RWPE2 (cell line): ENCODE measurements at regions not wholly inside any gene's neighbourhood (a gene's known extent, or its start where the extent isn't known, plus 50 kb on each side); places are given as distances from the start of the nearest gene placed in this dataset.

Experiments used
- ATAC-seq: fragments of 200-7000 bp; cut with Tn5 transposase; 3 replicates; pipeline ENCODE4 v1.9.1; 2021; ENCODE audit warnings: low read depth
- DNase-seq: peaks from one replicate; pipeline ENCODE4 v3.0.0-alpha.2; 2020; ENCODE audit warnings: low spot score
- H3K27ac ChIP-seq: fragments of 450-650 bp; 2 replicates; pipeline ENCODE4 v1.5.1; 2017; ENCODE audit warnings: mild to moderate bottlenecking; ENCODE audit not compliant: poor library complexity, severe bottlenecking
- H3K27me3 ChIP-seq: fragments of 250-450 bp; sonication (Bioruptor Pico); 2 replicates; pipeline ENCODE4 v1.5.1; 2021; ENCODE audit warnings: mild to moderate bottlenecking, moderate library complexity; ENCODE audit not compliant: insufficient read depth, poor library complexity, severe bottlenecking
- H3K36me3 ChIP-seq: fragments of 250-450 bp; sonication (Bioruptor Pico); 2 replicates; pipeline ENCODE4 v1.5.1; 2020; ENCODE audit warnings: low read depth, mild to moderate bottlenecking, moderate library complexity
- H3K4me1 ChIP-seq: fragments of 250-450 bp; sonication (Bioruptor Pico); 2 replicates; pipeline ENCODE4 v1.5.1; 2021; ENCODE audit warnings: mild to moderate bottlenecking, moderate library complexity; ENCODE audit not compliant: insufficient read depth, poor library complexity, severe bottlenecking
- H3K4me3 ChIP-seq: fragments of 250-450 bp; sonication (Bioruptor Pico); 2 replicates; pipeline ENCODE4 v1.5.1; 2021; ENCODE audit warnings: mild to moderate bottlenecking, moderate library complexity; ENCODE audit not compliant: severe bottlenecking
- H3K9me3 ChIP-seq: fragments of 250-450 bp; sonication (Bioruptor Pico); 2 replicates; pipeline ENCODE4 v1.5.1; 2021; ENCODE audit warnings: mild to moderate bottlenecking, moderate library complexity; ENCODE audit not compliant: severe bottlenecking
- TF ChIP-seq, protein P1 (sequence below): fragments of 450-650 bp; IDR thresholded peaks from one replicate; pipeline ENCODE4 v1.5.1; 2017; ENCODE audit warnings: mild to moderate bottlenecking, moderate library complexity; ENCODE audit not compliant: poor library complexity, severe bottlenecking

DNA sequence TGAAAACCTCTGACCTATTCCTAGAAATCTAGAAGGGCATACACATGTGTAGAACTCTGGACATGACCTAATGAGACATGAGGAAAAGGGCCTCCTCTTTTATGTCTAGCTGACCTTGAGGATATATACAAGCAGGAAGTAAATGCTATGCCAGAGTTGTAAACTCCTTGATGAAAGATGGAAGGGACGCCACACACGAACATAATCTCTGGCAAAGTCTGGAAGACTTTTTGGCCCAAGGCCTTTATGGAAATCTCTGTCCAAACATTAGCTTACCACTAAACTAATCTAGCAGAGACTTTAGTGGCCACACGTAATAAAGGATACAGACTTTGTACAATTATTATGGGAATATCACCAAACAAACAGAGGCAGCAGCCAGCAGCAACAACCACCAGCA is 138.1 kb upstream of the THSD7A start:
- DNase-seq (no peak), ATAC-seq (no peak)
- no peak overlapping the region for H3K27ac ChIP-seq
- TF ChIP-seq, protein P1, sequence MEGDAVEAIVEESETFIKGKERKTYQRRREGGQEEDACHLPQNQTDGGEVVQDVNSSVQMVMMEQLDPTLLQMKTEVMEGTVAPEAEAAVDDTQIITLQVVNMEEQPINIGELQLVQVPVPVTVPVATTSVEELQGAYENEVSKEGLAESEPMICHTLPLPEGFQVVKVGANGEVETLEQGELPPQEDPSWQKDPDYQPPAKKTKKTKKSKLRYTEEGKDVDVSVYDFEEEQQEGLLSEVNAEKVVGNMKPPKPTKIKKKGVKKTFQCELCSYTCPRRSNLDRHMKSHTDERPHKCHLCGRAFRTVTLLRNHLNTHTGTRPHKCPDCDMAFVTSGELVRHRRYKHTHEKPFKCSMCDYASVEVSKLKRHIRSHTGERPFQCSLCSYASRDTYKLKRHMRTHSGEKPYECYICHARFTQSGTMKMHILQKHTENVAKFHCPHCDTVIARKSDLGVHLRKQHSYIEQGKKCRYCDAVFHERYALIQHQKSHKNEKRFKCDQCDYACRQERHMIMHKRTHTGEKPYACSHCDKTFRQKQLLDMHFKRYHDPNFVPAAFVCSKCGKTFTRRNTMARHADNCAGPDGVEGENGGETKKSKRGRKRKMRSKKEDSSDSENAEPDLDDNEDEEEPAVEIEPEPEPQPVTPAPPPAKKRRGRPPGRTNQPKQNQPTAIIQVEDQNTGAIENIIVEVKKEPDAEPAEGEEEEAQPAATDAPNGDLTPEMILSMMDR = no peak
- no peaks in the 10 kb centered on the region for H3K27me3 ChIP-seq
- H3K4me3 ChIP-seq = no peak overlapping the region
- no peaks in the 10 kb centered on the region for H3K4me1 ChIP-seq
- H3K36me3 ChIP-seq = no peaks in the 10 kb centered on the region
- H3K9me3 ChIP-seq = no peaks in the 10 kb centered on the region

DNA sequence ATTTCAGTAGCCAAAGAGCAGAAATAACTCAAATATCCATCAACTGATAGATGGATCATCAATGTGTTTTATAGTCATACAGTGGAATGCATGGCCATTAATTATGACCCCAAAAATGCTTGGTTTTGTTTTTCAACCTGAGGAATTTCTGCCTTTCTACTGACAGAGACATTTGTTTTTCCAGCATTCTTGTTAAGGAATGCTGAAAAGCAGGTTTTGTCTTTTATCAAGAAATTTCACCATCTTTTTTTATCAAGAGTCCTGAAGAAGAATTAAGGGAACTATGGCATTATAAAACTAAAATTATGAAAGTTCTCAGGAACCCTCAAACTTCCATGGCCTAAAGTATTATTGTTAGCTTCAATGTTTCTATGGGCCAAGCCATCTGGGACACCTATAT is 153.4 kb upstream of the THSD7A start:
- TF ChIP-seq, protein P1 = no peak
- ATAC-seq = no peak
- Histone ChIP-seq H3K4me1 (no peaks in the 10 kb centered on the region), H3K27me3 (no peaks in the 10 kb centered on the region), H3K9me3 (no peaks in the 10 kb centered on the region), H3K36me3 (no peaks in the 10 kb centered on the region), H3K27ac (no peak overlapping the region), H3K4me3 (no peak overlapping the region)
- no peak for DNase-seq

DNA sequence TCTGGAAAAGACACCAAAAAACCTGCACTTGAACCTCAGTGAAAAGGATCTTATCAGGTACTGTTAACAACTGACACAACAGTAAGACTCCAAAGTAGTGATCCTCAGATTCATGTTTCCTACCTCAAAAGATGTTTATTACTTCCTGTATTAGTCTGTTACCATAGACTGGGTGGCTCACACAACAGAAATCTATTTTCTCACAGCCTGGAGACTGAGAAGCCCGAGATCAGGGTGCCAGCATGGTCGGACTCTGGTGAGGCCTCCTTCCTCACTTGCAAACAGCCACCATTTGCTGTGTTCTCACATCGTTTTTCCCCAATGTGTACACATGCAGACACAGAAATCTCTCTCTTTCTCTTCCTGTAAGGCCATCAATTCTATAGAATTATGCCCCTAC is 154.0 kb upstream of the THSD7A start:
- Histone ChIP-seq H3K9me3 (no peaks in the 10 kb centered on the region), H3K36me3 (no peaks in the 10 kb centered on the region), H3K27me3 (no peaks in the 10 kb centered on the region), H3K4me1 (no peaks in the 10 kb centered on the region), H3K4me3 (no peak overlapping the region), H3K27ac (no peak overlapping the region)
- DNase-seq (no peak), ATAC-seq (no peak)
- TF ChIP-seq, protein P1 = no peak

DNA sequence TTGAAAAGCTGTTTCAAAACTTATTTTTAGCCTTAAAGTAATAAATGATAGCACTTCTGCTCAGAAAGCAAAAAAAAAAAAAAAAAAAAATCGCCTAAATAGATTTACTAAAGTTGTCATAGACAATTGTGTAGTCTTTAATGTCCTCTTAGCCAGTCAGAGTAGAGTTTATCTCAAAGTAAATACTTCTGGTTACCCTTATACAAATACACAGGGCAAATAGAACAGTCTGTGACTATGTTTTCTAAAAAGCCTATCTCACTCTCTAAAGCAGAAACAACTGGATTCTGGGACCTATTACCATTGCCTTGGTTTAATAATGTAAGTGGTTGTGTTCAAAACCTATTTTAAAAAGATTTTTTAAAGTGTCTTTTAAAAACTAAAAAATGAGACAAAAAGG is 156.2 kb upstream of the THSD7A start:
- ATAC-seq (no peak), DNase-seq (no peak)
- no peaks in the 10 kb centered on the region for H3K27me3 ChIP-seq
- H3K27ac ChIP-seq = no peak overlapping the region
- no peaks in the 10 kb centered on the region for H3K9me3 ChIP-seq
- H3K4me1 ChIP-seq = no peaks in the 10 kb centered on the region
- H3K36me3 ChIP-seq = no peaks in the 10 kb centered on the region
- no peak overlapping the region for H3K4me3 ChIP-seq
- TF ChIP-seq, protein P1 = no peak

DNA sequence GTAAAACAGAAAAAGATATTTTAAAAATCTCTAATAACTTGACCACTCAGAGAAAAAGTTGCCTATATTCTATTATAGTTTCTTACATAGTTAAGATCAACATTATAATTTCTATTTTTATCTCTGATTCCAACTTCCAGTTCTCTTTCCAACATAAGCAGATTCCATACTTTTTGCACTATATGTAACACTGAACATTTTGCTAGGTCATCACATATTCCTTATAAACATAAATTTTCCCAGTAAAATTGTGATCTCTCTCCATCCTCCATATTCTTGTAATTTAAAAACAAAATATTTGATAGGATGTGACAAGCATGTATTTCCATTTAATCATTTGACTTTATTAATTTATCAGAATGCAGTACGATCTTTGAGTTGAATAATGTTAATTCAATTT is 170.4 kb upstream of the THSD7A start:
- Histone ChIP-seq H3K4me3 (no peak overlapping the region), H3K36me3 (no peaks in the 10 kb centered on the region), H3K4me1 (no peaks in the 10 kb centered on the region), H3K27ac (no peak overlapping the region), H3K9me3 (no peaks in the 10 kb centered on the region), H3K27me3 (no peaks in the 10 kb centered on the region)
- no peak for ATAC-seq
- DNase-seq = no peak
- TF ChIP-seq, protein P1 = no peak
